Activated T-cell treated with anti-CD3 and anti-CD28 coated beads, Interleukin-2, amount 50 U/mL, for 4 hours (primary cell): ENCODE measurements at regions not wholly inside any gene's neighbourhood (a gene's known extent, or its start where the extent isn't known, plus 50 kb on each side); places are given as distances from the start of the nearest gene placed in this dataset.

Source experiments
- ATAC-seq, 2 donors: fragments of 200-7000 bp; cut with Tn5 transposase; one replicate each; pipeline ENCODE4 v1.10.0; 2021
- DNase-seq: peaks from one replicate; pipeline ENCODE4 v3.0.0-alpha.2; 2020
- H3K27me3 Mint-ChIP-seq: one replicate; pipeline ENCODE4 v1.8.0; 2021; ENCODE audit warnings: low read depth, mixed read lengths
- H3K36me3 Mint-ChIP-seq: one replicate; pipeline ENCODE4 v1.8.0; 2022; ENCODE audit warnings: mixed read lengths; ENCODE audit not compliant: insufficient read depth
- H3K4me1 Mint-ChIP-seq: one replicate; pipeline ENCODE4 v1.8.0; 2021; ENCODE audit warnings: low read depth, mixed read lengths
- H3K4me3 Mint-ChIP-seq: one replicate; pipeline ENCODE4 v1.8.0; 2021; ENCODE audit warnings: mild to moderate bottlenecking, moderate library complexity, mixed read lengths
- H3K9me3 Mint-ChIP-seq: one replicate; pipeline ENCODE4 v1.8.0; 2021; ENCODE audit warnings: mixed read lengths

- ATAC-seq = no peak
- H3K4me3 Mint-ChIP-seq = no peak overlapping the region
- no peaks in the 10 kb centered on the region for H3K27me3 Mint-ChIP-seq
- H3K36me3 Mint-ChIP-seq = no peaks in the 10 kb centered on the region
- H3K4me1 Mint-ChIP-seq = no peaks in the 10 kb centered on the region
- peaks cover 3% of the 10 kb centered on the region for H3K9me3 Mint-ChIP-seq
- DNase-seq = no peak
Measured at GRCh38 chr21:27507695-27508094, 540.8 kb upstream of the ADAMTS5 start.

- ATAC-seq = no peak
- Mint-ChIP-seq H3K4me1 (no peaks in the 10 kb centered on the region), H3K36me3 (no peaks in the 10 kb centered on the region)
Measured at GRCh38 chr21:27505516-27505915, 538.6 kb upstream of the ADAMTS5 start.

GRCh38 chr21:27502801-27503200 lies 535.9 kb upstream of the ADAMTS5 start:
- Mint-ChIP-seq H3K4me3 (no peak overlapping the region), H3K27me3 (no peaks in the 10 kb centered on the region), H3K36me3 (no peaks in the 10 kb centered on the region), H3K9me3 (no peaks in the 10 kb centered on the region), H3K4me1 (no peaks in the 10 kb centered on the region)
- ATAC-seq (no peak), DNase-seq (no peak)

More at GRCh38 chr21:27505516-27505915, 538.6 kb upstream of the ADAMTS5 start:
- no peaks in the 10 kb centered on the region for H3K9me3 Mint-ChIP-seq
- H3K27me3 Mint-ChIP-seq = no peaks in the 10 kb centered on the region
- DNase-seq = no peak
- H3K4me3 Mint-ChIP-seq = no peak overlapping the region

- no peak overlapping the region for H3K4me3 Mint-ChIP-seq
- H3K36me3 Mint-ChIP-seq = no peaks in the 10 kb centered on the region
- no peaks in the 10 kb centered on the region for H3K27me3 Mint-ChIP-seq
- ATAC-seq (no peak), DNase-seq (no peak)
- no peaks in the 10 kb centered on the region for H3K4me1 Mint-ChIP-seq
- no peaks in the 10 kb centered on the region for H3K9me3 Mint-ChIP-seq
Measured at GRCh38 chr21:27498025-27498424, 531.1 kb upstream of the ADAMTS5 start.

- H3K4me3 Mint-ChIP-seq = no peak overlapping the region
- ATAC-seq (no peak), DNase-seq (no peak)
- H3K9me3 Mint-ChIP-seq = no peaks in the 10 kb centered on the region
- no peaks in the 10 kb centered on the region for H3K27me3 Mint-ChIP-seq
- no peaks in the 10 kb centered on the region for H3K4me1 Mint-ChIP-seq
- H3K36me3 Mint-ChIP-seq = no peaks in the 10 kb centered on the region
Measured at GRCh38 chr21:27495836-27496235, 528.9 kb upstream of the ADAMTS5 start.

- H3K27me3 Mint-ChIP-seq = no peaks in the 10 kb centered on the region
- no peaks in the 10 kb centered on the region for H3K36me3 Mint-ChIP-seq
- H3K4me3 Mint-ChIP-seq = no peak overlapping the region
- ATAC-seq (no peak), DNase-seq (no peak)
- H3K9me3 Mint-ChIP-seq = peaks cover 3% of the 10 kb centered on the region
- H3K4me1 Mint-ChIP-seq = no peaks in the 10 kb centered on the region
Measured at GRCh38 chr21:27493542-27493941, 526.7 kb upstream of the ADAMTS5 start.

GRCh38 chr21:27487676-27488075 lies 520.8 kb upstream of the ADAMTS5 start:
- peaks cover 7% of the 10 kb centered on the region for H3K9me3 Mint-ChIP-seq
- no peaks in the 10 kb centered on the region for H3K36me3 Mint-ChIP-seq
- no peak for DNase-seq
- H3K4me1 Mint-ChIP-seq = no peaks in the 10 kb centered on the region
- H3K4me3 Mint-ChIP-seq = no peak overlapping the region
- no peaks in the 10 kb centered on the region for H3K27me3 Mint-ChIP-seq
- ATAC-seq = no peak

- DNase-seq (no peak), ATAC-seq (no peak)
- no peaks in the 10 kb centered on the region for H3K36me3 Mint-ChIP-seq
- H3K4me1 Mint-ChIP-seq = no peaks in the 10 kb centered on the region
- peaks cover 8% of the 10 kb centered on the region for H3K9me3 Mint-ChIP-seq
- H3K27me3 Mint-ChIP-seq = no peaks in the 10 kb centered on the region
- no peak overlapping the region for H3K4me3 Mint-ChIP-seq
Measured at GRCh38 chr21:27480841-27481261, 514.0 kb upstream of the ADAMTS5 start.

GRCh38 chr21:27477296-27477695 lies 510.4 kb upstream of the ADAMTS5 start:
- H3K36me3 Mint-ChIP-seq = no peaks in the 10 kb centered on the region
- H3K4me3 Mint-ChIP-seq = no peak overlapping the region
- DNase-seq (no peak), ATAC-seq (no peak)
- no peaks in the 10 kb centered on the region for H3K27me3 Mint-ChIP-seq
- H3K9me3 Mint-ChIP-seq = peaks cover 3% of the 10 kb centered on the region
- no peaks in the 10 kb centered on the region for H3K4me1 Mint-ChIP-seq

- Mint-ChIP-seq H3K4me3 (no peak overlapping the region), H3K27me3 (no peaks in the 10 kb centered on the region), H3K36me3 (no peaks in the 10 kb centered on the region), H3K9me3 (peaks cover 3% of the 10 kb centered on the region), H3K4me1 (no peaks in the 10 kb centered on the region)
- DNase-seq (no peak), ATAC-seq (no peak)
Measured at GRCh38 chr21:27476696-27477095, 509.8 kb upstream of the ADAMTS5 start.

GRCh38 chr21:27475363-27475955 lies 508.6 kb upstream of the ADAMTS5 start:
- H3K27me3 Mint-ChIP-seq = no peaks in the 10 kb centered on the region
- DNase-seq = no peak
- no peaks in the 10 kb centered on the region for H3K36me3 Mint-ChIP-seq

GRCh38 chr21:27467366-27467765 lies 500.5 kb upstream of the ADAMTS5 start:
- H3K4me3 Mint-ChIP-seq = no peak overlapping the region
- ATAC-seq = no peak
- no peaks in the 10 kb centered on the region for H3K27me3 Mint-ChIP-seq
- DNase-seq = no peak
- peaks cover 5% of the 10 kb centered on the region for H3K9me3 Mint-ChIP-seq
- H3K36me3 Mint-ChIP-seq = no peaks in the 10 kb centered on the region
- H3K4me1 Mint-ChIP-seq = no peaks in the 10 kb centered on the region

More at GRCh38 chr21:27475363-27475955, 508.6 kb upstream of the ADAMTS5 start:
- Mint-ChIP-seq H3K9me3 (peaks cover 3% of the 10 kb centered on the region), H3K4me3 (no peak overlapping the region), H3K4me1 (no peaks in the 10 kb centered on the region)
- ATAC-seq = no peak

- Mint-ChIP-seq H3K27me3 (no peaks in the 10 kb centered on the region), H3K36me3 (no peaks in the 10 kb centered on the region), H3K4me3 (no peak overlapping the region), H3K4me1 (no peaks in the 10 kb centered on the region), H3K9me3 (peaks cover 5% of the 10 kb centered on the region)
- ATAC-seq = no peak
- DNase-seq = no peak
Measured at GRCh38 chr21:27466140-27466539, 499.3 kb upstream of the ADAMTS5 start.

GRCh38 chr21:27464648-27465047 lies 497.8 kb upstream of the ADAMTS5 start:
- no peak for DNase-seq
- peaks cover 5% of the 10 kb centered on the region for H3K9me3 Mint-ChIP-seq
- H3K4me3 Mint-ChIP-seq = no peak overlapping the region
- H3K36me3 Mint-ChIP-seq = no peaks in the 10 kb centered on the region
- H3K4me1 Mint-ChIP-seq = no peaks in the 10 kb centered on the region
- no peaks in the 10 kb centered on the region for H3K27me3 Mint-ChIP-seq
- no peak for ATAC-seq

GRCh38 chr21:27462726-27463125 lies 495.8 kb upstream of the ADAMTS5 start:
- Mint-ChIP-seq H3K36me3 (no peaks in the 10 kb centered on the region), H3K9me3 (peaks cover 5% of the 10 kb centered on the region), H3K27me3 (no peaks in the 10 kb centered on the region), H3K4me1 (no peaks in the 10 kb centered on the region), H3K4me3 (no peak overlapping the region)
- ATAC-seq (no peak), DNase-seq (no peak)

- Mint-ChIP-seq H3K4me3 (no peak overlapping the region), H3K9me3 (no peaks in the 10 kb centered on the region), H3K36me3 (no peaks in the 10 kb centered on the region), H3K27me3 (no peaks in the 10 kb centered on the region), H3K4me1 (no peaks in the 10 kb centered on the region)
- ATAC-seq (no peak), DNase-seq (no peak)
Measured at GRCh38 chr21:27454234-27454633, 487.3 kb upstream of the ADAMTS5 start.
